HG03108 (cell line): ENCODE measurements at regions not wholly inside any gene's neighbourhood (a gene's known extent, or its start where the extent isn't known, plus 50 kb on each side); places are given as distances from the start of the nearest gene placed in this dataset.
"Not testable (repeated sequence)": the region's sequence is repeated elsewhere in the genome, so short reads cannot be mapped to it uniquely, and the experiment has no call there.

Source experiments
- ATAC-seq: cut with Tn5 transposase; IDR thresholded peaks from one replicate; pipeline ENCODE4 v1.9.1; 2021; ENCODE audit warnings: moderate library complexity; ENCODE audit not compliant: unreplicated experiment

DNA sequence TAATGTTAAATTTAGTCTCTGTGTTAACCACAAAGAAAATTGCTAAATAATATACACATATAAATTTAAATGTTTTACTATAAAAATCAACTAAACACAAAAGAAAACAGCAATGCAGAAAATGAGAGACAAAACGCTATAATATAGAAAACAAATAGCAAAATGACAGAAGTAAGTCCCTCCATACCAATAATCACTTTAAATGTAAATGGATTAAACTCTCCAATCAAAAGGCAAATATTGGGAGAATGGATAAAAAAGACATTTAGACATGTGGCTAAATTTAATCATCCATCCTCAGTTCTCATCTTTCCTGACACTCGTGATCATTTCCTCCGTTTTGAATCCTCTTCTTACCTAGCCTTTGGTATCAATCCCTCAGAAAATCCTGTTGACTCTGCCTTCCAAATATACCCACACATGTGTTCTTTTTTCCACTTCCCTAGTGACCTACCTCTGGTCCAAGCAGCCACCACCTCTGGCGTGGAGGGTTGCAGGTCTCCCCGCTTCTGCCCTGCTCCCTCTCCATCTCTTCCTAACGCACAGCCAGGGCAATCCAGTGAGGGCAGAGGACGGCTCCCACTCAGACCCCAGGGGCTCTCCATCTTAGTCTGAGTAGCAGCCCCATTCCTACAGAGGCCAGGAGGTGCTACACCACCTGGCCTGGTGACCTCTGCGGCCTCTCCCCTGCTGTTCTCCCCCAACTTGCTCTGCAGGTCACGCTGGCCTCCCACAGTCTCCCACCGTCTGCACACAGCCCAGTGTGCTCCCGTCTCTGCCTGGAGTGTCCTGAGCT lies 149.2 kb downstream of the RNASET2 start:
- ATAC-seq: no peak

DNA sequence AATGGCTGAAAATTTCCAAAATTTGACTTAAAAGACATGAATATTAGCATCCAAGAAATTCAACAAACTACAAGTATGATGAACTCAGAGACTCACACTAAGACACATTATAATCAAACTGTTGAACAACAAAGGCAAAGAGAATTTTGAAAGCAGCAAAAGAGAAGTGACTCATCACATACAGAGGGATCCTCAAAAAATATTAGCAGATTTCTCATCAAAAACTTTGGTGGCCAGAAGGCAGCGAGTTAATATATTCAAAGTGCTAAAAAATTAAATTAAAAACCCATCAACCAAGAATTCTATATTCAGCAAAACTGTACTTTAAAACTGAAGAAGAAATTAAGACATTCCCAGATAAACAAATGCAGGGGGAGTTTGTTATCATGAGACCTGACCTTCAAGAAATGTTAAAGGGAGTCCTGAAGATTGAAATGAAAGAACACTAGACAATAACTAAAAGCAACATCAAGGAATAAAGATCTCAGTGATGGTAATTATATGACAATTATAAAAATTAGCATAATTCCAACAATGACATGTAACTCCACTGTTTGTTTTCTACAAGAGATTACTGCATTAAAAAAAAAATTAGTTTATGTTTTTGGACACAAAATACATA lies 150.0 kb downstream of the RNASET2 start:
- ATAC-seq: no peak

DNA sequence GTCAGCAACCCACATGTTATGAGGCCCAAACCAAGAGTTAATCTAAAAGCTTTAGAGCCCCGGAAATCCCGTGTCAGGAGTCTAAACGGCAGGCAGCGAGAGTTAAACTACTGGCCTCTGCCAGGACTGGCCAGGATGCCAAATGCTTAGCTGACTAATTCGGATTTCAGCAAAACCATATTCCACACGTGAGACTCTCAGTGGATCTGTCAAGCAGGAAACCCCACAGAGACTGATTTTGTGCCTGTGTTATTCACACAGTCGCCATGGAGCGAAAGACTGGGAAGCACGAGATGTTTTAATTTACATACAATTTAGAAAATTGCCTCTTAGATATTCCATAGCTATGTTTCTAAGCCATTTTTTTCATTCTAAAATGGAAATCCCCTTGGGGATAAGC lies 152.9 kb downstream of the RNASET2 start:
- no peak for ATAC-seq

DNA sequence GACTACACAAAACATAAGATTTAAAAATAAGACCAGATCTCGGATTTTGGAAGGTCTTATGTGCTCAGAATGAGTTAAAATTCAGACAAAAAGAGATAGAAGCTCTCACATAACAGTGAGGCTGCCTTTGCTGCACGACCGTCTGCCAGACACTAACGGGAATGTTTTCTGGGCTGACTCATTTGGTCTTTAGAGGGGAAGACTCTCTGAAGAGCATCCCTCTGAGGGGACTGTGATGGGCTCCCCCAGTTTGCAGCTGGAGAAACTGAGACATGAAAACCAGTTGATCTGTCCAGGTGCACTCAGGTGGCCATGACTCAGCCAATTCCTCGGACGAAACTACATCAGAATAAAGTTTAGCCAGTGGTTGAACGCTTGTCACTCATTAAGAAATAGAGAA lies 153.9 kb downstream of the RNASET2 start:
- no peak for ATAC-seq

DNA sequence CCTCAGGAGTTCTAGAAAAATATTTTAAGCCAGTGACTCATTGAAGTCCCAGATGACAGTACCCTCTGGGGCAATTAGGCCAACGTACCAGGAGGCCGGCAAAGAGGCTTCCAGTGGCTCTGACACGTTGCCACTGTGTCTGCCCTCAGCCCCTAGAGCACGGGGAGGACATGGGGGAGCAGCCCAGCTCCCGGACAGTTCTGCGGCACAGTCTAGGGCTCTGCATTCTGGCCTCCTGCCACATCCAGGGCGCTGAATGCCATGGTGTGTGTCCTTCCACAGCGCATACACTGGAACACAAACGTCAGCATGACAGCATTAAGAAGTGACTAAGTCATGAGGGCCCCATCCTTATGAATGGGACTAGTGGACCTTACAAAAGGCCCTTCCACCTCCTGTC lies 156.2 kb downstream of the RNASET2 start:
- no peak for ATAC-seq

DNA sequence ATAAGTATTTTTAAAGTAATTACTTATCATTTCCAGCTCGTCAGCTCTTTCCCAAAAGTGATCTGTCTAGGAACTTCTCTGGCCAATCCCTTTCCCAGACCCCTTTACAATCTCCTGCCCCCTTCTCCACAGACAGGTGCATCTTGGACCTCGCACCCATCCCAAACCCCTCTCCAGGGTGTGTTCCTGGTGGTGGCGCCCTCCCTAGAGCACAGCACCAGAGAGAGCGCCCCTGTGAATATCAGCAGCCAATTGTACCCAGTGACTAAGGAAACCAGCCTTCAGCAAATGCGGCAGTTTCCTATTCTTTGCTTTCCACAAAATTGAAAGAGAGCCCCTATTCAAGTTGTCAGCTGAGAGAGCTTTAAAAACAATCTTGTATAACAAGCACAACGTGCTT lies 157.7 kb downstream of the RNASET2 start:
- ATAC-seq: no peak

DNA sequence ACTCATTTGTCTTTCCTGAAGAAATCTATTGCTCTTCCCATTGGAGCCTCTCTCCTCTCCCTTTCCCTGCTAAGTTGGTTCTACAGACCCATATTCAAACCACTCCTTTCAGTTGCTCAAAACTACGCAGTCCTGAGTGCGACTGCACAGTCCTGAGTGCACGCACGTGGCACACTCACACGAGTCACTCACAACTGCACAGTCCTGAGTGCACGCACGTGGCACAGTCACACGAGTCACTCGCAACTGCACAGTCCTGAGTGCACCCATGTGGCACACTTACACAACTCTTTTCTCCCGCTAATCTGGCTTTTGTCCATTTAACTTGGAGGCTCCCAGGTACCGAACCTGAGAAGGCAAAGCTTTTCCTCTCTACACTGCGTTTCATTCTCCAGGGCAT lies 159.7 kb downstream of the RNASET2 start:
- ATAC-seq: no peak

DNA sequence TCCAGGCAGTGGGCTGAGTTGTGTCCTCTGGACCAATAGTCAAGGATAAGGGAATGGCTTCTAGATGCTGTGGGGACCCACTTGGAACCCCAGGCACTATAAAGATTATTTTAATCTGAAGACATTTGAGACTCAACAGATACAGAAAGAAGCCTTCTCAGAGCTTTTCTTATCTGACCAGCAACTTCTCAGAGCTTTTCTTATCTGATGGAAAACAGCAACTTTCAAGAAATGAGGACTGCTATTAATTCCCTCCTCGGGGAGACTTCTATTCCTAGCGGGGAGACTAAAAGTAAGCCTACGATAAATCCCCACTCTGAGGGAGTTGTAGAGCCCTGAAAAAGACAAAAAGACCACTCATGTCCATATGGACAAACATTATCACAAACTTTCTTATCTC lies 160.5 kb downstream of the RNASET2 start:
- ATAC-seq: no peak

DNA sequence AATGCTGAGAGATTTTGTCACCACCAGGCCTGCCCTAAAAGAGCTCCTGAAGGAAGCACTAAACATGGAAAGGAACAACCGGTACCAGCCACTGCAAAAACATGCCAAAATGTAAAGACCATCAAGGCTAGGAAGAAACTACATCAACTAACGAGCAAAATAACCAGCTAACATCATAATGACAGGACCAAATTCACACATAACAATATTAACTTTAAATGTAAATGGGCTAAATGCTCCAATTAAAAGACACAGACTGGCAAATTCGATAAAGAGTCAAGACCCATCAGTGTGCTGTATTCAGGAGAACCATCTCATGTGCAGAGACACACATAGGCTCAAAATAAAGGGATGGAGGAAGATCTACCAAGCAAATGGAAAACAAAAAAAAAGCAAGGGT lies 163.8 kb upstream of the RPS6KA2 start:
- not testable (repeated sequence) for ATAC-seq

DNA sequence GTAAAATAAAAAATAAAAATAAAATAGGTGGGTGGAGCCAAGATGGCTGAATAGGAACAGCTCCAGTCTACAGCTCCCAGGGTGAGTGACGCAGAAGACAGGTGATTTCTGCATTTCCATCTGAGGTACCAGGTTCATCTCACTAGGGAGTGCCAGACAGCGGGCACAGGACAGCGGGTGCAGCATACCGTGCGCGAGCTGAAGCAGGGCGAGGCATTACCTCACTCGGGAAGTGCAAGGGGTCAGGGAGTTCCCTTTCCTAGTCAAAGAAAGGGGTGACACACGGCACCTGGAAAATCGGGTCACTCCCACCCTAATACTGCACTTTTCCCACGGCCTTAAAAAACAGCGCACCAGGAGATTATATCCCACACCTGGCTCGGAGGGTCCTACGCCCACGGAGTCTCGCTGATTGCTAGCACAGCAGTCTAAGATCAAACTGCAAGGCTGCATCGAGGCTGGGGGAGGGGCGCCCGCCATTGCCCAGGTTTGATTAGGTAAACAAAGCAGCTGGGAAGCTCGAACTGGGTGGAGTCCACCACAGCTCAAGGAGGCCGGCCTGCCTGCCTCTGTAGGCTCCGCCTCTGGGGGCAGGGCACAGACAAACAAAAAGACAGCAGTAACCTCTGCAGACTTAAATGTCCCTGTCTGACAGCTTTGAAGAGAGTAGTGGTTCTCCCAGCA lies 161.9 kb upstream of the RPS6KA2 start:
- ATAC-seq: not testable (repeated sequence)

- ATAC-seq: no peak
These were observed 159.7 kb upstream of the RPS6KA2 start for GRCh38 chr6:166786704-166787293.

DNA sequence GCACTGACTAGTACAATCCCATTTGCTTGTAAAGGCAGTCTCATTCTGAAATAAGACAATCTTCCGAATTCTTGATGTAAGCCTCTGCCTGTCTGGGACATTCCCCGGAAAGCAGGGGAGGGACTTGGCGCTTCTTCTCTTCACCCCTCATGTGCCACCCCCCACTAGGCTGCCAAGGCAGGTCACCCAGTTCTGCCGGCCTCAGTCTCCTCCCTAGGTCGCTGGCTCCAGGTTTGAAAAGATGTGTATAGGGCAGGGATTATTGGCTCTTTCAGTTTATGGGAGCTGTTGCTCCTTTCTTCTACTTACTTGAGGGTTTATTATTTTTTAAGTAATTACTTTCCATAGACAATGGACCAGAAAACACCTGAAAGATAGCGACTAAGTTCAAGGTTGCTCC lies 158.1 kb upstream of the RPS6KA2 start:
- no peak for ATAC-seq

GRCh38 chr6:166784691-166785090 lies 157.6 kb upstream of the RPS6KA2 start:
- no peak for ATAC-seq

GRCh38 chr6:166782520-166782919 lies 155.5 kb upstream of the RPS6KA2 start:
- no peak for ATAC-seq

DNA sequence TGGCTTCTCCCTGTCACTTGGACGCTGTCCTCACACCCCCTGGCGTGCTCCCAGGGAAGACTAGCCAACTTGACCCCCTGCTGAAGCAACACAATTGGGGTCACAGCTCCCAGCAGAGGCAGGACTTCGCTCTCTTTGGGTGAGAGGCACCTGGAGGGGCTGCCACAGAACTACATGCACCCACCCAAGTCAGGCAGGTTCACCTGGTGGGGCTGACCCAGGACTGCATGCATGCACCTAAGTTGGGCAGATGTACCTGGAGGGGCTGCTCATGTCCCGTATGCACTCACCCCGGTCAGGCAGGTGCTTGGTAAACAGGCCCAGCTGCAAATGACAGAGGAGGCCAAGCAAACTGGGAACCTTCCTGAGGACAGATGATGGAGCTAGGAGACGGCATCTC lies 154.3 kb upstream of the RPS6KA2 start:
- no peak for ATAC-seq

DNA sequence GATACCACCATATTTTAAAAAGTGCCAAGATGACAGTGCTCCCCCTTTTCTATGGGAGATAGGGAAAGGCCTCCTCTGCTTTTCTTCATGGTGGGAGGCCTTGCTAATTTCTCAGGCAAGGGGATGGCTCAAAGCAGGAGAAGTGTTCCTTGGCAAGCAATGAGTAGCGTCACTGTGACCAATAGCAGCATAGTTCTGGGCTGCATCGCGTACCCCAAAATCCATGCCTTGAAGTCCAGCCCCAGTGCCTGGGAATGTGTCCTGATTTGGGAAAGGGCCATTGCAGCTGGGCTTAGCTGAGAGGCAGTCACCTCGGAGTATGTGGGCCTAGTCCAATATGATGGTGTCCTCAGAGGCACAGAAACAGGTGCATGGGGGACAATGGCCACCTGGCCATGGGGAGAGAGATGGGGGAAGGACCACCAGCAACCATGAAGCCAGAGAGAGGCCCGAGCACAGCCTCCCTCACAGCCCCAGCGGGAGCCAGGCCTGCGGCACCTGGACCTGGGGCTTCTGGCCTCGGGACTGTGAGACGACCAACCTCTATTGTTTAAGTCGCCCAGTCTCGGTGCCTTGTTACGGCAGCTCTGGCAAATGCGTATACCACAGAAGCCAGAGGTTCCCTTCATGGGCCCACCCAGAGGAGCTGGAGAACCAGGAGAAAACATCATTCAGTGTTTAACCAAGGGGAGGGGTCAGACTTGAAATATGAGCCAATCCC lies 153.1 kb upstream of the RPS6KA2 start:
- no peak for ATAC-seq

DNA sequence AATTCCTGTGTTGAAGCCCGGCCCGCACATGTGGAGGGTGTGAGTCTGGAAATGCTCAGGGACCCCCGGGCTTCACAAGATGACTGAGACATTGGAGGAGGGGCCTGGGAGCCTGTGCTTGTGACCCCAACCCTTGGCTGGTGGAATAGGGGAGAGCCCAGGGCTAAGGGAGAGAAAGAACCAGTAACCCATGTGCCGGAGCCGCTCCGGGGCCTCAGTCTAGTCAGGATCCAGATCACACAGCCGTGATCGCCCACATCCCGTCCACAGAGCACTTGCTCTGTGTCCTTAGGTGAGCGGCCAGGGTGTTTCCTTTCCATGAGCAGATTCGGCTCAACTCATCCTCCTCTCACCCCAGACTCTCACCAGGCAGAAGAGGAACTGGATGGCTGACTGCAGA lies 152.3 kb upstream of the RPS6KA2 start:
- no peak for ATAC-seq

DNA sequence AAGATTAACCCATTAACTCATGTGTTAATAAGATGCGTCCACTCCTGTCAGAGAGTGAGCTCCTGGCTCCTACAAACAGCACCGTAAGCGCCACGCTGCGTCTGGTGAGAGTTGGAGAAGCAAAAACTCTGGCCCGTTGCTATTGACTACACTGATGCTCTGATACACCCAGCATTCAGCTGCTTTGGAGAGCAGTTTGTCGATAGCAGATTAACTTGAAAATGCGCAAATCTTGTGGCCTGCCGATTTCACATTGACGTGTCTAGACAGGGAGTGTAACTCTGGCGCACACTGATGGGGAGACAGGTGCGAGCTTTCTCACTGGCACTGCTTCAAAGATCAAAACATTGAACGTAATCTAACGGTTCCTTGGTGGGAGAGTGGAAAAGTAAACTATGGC lies 151.7 kb upstream of the RPS6KA2 start:
- no peak for ATAC-seq

DNA sequence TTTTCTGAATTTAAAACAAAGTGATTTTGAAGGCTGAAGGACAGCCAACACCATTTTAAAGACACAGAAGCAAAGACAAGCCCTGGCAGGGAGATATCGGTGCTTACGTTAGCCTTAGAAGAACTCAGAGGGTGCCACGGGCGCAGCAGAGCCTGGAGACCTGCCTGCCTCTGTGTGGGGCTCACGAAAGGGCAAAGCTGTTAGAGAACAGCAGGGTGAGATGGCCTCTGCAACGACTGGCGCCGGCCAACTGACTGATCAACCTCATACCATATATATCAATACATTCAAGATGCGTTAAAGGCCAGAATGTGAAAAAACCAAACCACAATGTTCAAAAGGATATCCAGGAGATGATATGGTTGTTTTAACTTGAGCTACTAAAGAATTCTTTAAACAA lies 151.0 kb upstream of the RPS6KA2 start:
- no peak for ATAC-seq

GRCh38 chr6:166777096-166777630 lies 150.1 kb upstream of the RPS6KA2 start:
- no peak for ATAC-seq

- no peak for ATAC-seq
These were observed 149.5 kb upstream of the RPS6KA2 start for GRCh38 chr6:166776571-166776970.
